A673 (cell line): ENCODE measurements at regions not wholly inside any gene's neighbourhood (a gene's known extent, or its start where the extent isn't known, plus 50 kb on each side); places are given as distances from the start of the nearest gene placed in this dataset.

Experiments
- BruUV-seq: library from RNA; stranded (reverse); fragments of 400-500 nt; replicated peaks from 2 replicates; lab custom pipeline; 2021; lab: Mats Ljungman, UMichigan
- CTCF ChIA-PET: fragments of 300-600 bp; sonication (Branson Sonifier 250); formaldehyde crosslinking; loops from one replicate; lab custom pipeline; 2022; ENCODE audit warnings: antibody characterized with exemption; lab: Charles Lee
- POLR2A ChIA-PET: fragments of 300-600 bp; sonication (Branson Sonifier 250); formaldehyde crosslinking; loops from one replicate; lab custom pipeline; 2022; ENCODE audit warnings: antibody characterized with exemption; ENCODE audit not compliant: low non-redundant PET; lab: Charles Lee
- DNase-seq: peaks from one replicate; pipeline ENCODE4 v3.0.0-alpha.2; 2015; ENCODE audit warnings: low spot score
- H3K27ac ChIP-seq: fragments of 200-600 bp; sonication (generic); 2 replicates; pipeline ENCODE4 v1.5.1; 2016; ENCODE audit warnings: mixed run types, low read depth, mild to moderate bottlenecking, mixed read lengths, antibody characterized with exemption, low read length; ENCODE audit not compliant: poor library complexity, severe bottlenecking
- H3K27me3 ChIP-seq: fragments of 200-600 bp; sonication (generic); replicated peaks from 2 replicates; pipeline ENCODE4 v1.6.1; 2017; ENCODE audit warnings: mixed run types, low read depth, mild to moderate bottlenecking, mixed read lengths, antibody characterized with exemption, low read length; ENCODE audit not compliant: insufficient read depth, poor library complexity
- H3K36me3 ChIP-seq: fragments of 200-600 bp; sonication (generic); 2 replicates; pipeline ENCODE4 v1.6.1; 2016; ENCODE audit warnings: mixed run types, mild to moderate bottlenecking, mixed read lengths, antibody characterized with exemption, low read length; ENCODE audit not compliant: insufficient read depth, poor library complexity, severe bottlenecking
- H3K4me1 ChIP-seq: fragments of 200-600 bp; sonication (generic); 2 replicates; pipeline ENCODE4 v1.6.1; 2017; ENCODE audit warnings: mixed run types, mild to moderate bottlenecking, mixed read lengths, antibody characterized with exemption, low read length; ENCODE audit not compliant: insufficient read depth, poor library complexity, severe bottlenecking
- H3K4me3 ChIP-seq: fragments of 200-600 bp; sonication (generic); 2 replicates; pipeline ENCODE4 v1.5.1; 2016; ENCODE audit warnings: low read depth, mixed run types, mild to moderate bottlenecking, mixed read lengths, low read length; ENCODE audit not compliant: poor library complexity, severe bottlenecking
- H3K9me3 ChIP-seq: fragments of 200-600 bp; sonication (generic); 2 replicates; pipeline ENCODE4 v1.6.1; 2016; ENCODE audit warnings: mixed run types, low read depth, mild to moderate bottlenecking, mixed read lengths, antibody characterized with exemption, low read length; ENCODE audit not compliant: poor library complexity, severe bottlenecking
- CTCF ChIP-seq: fragments of 300-800, 200-600 bp; sonication (generic); conservative IDR thresholded peaks from 2 replicates; pipeline ENCODE4 v1.5.1; 2017; ENCODE audit warnings: low read depth, mild to moderate bottlenecking, antibody characterized with exemption, low read length, moderate library complexity, mixed read lengths
- EZH2 ChIP-seq: fragments of 200-600 bp; sonication (generic); IDR thresholded peaks from 2 replicates; pipeline ENCODE4 v1.6.1; 2017; ENCODE audit warnings: borderline replicate concordance, low read depth, mild to moderate bottlenecking, mixed read lengths, antibody characterized with exemption, low read length; ENCODE audit not compliant: poor library complexity, severe bottlenecking
- intact Hi-C: fragments of 100-400 bp; cut with micrococcal nuclease; formaldehyde crosslinking; loops from one replicate; pipeline ENCODE4 v1.10.0; 2022; ENCODE audit not compliant: unreplicated experiment

DNA sequence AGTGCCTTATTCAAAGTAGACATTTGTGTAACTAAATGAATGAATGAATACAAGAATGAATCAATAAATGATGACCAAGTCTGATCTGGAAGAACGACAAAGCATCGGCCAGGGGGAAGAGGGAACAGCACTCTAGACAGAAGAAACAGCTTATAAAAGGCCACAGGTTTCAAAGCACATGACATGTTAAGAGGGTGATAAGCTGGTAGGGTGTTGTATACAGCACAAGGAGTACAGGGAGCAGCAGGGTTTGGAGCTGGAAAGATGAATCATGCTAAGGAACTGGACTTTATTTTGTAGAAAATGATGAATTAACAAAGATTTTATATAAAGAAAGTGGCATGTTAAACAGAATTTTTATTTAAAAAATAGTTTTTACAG lies 302.5 kb downstream of the NUAK1 start:
- intact Hi-C loops: no loop called here
- ChIA-PET CTCF (no interaction called here), POLR2A (no interaction called here)
- H3K36me3 ChIP-seq: no peaks in the 10 kb centered on the region
- H3K27me3 ChIP-seq: no peaks in the 10 kb centered on the region
- no peaks in the 10 kb centered on the region for H3K9me3 ChIP-seq
- TF ChIP-seq CTCF: no peak
- no peak for TF ChIP-seq EZH2
- H3K4me3 ChIP-seq: no peak overlapping the region
- BruUV-seq: no TSS peak
- H3K4me1 ChIP-seq: no peaks in the 10 kb centered on the region
- no peak overlapping the region for H3K27ac ChIP-seq
- no peak for DNase-seq

GRCh38 chr12:105839629-105840127 lies 299.1 kb downstream of the NUAK1 start:
- CTCF ChIA-PET: no interaction called here
- Histone ChIP-seq H3K36me3 (no peaks in the 10 kb centered on the region), H3K9me3 (no peaks in the 10 kb centered on the region), H3K27me3 (peaks cover 5% of the 10 kb centered on the region), H3K4me3 (no peak overlapping the region), H3K27ac (no peak overlapping the region), H3K4me1 (no peaks in the 10 kb centered on the region)
- no peak for DNase-seq
- TF ChIP-seq EZH2 (no peak), CTCF (no peak)
- POLR2A ChIA-PET: no interaction called here
- intact Hi-C loops: no loop called here
- BruUV-seq: no TSS peak

DNA sequence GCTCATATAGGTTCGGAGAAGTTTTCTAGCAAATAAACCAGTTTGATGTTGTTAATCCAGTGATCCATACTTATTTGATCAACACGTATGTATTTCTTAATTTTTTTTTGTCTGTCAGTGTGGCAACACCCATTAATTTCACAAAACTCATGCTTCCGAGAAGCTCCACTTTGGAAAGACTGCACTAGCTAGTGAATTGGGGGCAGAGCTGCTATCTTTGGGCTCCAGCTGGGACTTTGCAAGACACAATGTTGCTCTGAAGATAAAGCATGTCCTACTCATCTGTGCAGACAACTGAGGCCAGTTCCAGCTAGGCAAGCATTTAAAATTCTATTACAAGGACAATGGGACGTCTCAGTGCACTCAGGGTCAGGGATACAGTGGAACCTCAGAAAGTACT lies 298.4 kb downstream of the NUAK1 start:
- no peaks in the 10 kb centered on the region for H3K36me3 ChIP-seq
- CTCF ChIA-PET: no interaction called here
- no peak for TF ChIP-seq EZH2
- no peak for TF ChIP-seq CTCF
- no peak overlapping the region for H3K27ac ChIP-seq
- intact Hi-C loops: no loop called here
- POLR2A ChIA-PET: no interaction called here
- no peaks in the 10 kb centered on the region for H3K9me3 ChIP-seq
- H3K4me1 ChIP-seq: no peaks in the 10 kb centered on the region
- DNase-seq: no peak
- H3K4me3 ChIP-seq: no peak overlapping the region
- peaks cover 5% of the 10 kb centered on the region for H3K27me3 ChIP-seq
- BruUV-seq: no TSS peak
